ENCODE measurements at regions not wholly inside any gene's neighbourhood (a gene's known extent, or its start where the extent isn't known, plus 50 kb on each side); places are given as distances from the start of the nearest gene placed in this dataset.
A peak's percentile ranks its signal among the peaks of the same experiment; 100 is the strongest.
"Not testable (repeated sequence)": the region's sequence is repeated elsewhere in the genome, so short reads cannot be mapped to it uniquely, and the experiment has no call there.

- no peaks in the 10 kb centered on the region for H3K27me3 ChIP-seq (ENCODE audit: insufficient read depth, low read length)
- no peak overlapping the region for H2BK120ac ChIP-seq (ENCODE audit: insufficient read depth, low read length, poor library complexity)
- H3K36me3 ChIP-seq (ENCODE audit: control insufficient read depth in 1 of 2, insufficient read depth in 2 of 2, low read length in 2 of 2): no peaks in the 10 kb centered on the region
- H4K12ac ChIP-seq (ENCODE audit: low read depth, low read length): no peak overlapping the region
- no CpG with 5 or more reads among the region's 1 CpG for WGBS (ENCODE audit: extremely low coverage, insufficient coverage, insufficient read length)
- no peak overlapping the region for H3K18ac ChIP-seq (ENCODE audit: low read length)
- no peak overlapping the region for H3K4me2 ChIP-seq (ENCODE audit: low read length)
- H3K9ac ChIP-seq (ENCODE audit: low read length): no peak overlapping the region
- no peak overlapping the region for H3K27ac ChIP-seq (ENCODE audit: low read depth, low read length)
- H3K4ac ChIP-seq (ENCODE audit: low read depth, low read length): no peak overlapping the region
- no peaks in the 10 kb centered on the region for H3K79me2 ChIP-seq (ENCODE audit: control insufficient read depth, insufficient read depth, low read length, poor library complexity)
- no peak overlapping the region for H2BK12ac ChIP-seq (ENCODE audit: low read length)
- H4K8ac ChIP-seq (ENCODE audit: low read depth, low read length): no peak overlapping the region
- H2AK5ac ChIP-seq (ENCODE audit: low read length): no peak overlapping the region
- no peak overlapping the region for H2AFZ ChIP-seq (ENCODE audit: insufficient read depth, low read length, poor library complexity)
- H2BK5ac ChIP-seq (ENCODE audit: low read depth, low read length, poor library complexity): no peak overlapping the region
- no peak overlapping the region for H3K14ac ChIP-seq (ENCODE audit: low read length)
- no peak overlapping the region for H3K23ac ChIP-seq (ENCODE audit: low read length)
- DNase-seq: peak in 1 of 2 donors; percentile 38
- no peak overlapping the region for H4K91ac ChIP-seq (ENCODE audit: low read depth, low read length)
- no peaks in the 10 kb centered on the region for H3K9me3 ChIP-seq (ENCODE audit: insufficient read depth, low read depth, low read length)
- no peaks in the 10 kb centered on the region for H3K4me1 ChIP-seq (ENCODE audit: control insufficient read depth in 1 of 2, insufficient read depth in 2 of 2, low read length in 2 of 2)
- H3K79me1 ChIP-seq (ENCODE audit: low read length): no peaks in the 10 kb centered on the region
- no peak overlapping the region for H3K4me3 ChIP-seq (ENCODE audit: low read depth, low read length)
Observed at GRCh38 chr9:104227108-104227507, 133.0 kb downstream of the SMC2 start.

- H3K9ac ChIP-seq (ENCODE audit: low read length): no peak overlapping the region
- no peak overlapping the region for H3K4me3 ChIP-seq (ENCODE audit: low read depth, low read length)
- H3K4me2 ChIP-seq (ENCODE audit: low read length): no peak overlapping the region
- no peak overlapping the region for H4K91ac ChIP-seq (ENCODE audit: low read depth, low read length)
- H2AFZ ChIP-seq (ENCODE audit: insufficient read depth, low read length, poor library complexity): no peak overlapping the region
- no peaks in the 10 kb centered on the region for H3K79me1 ChIP-seq (ENCODE audit: low read length)
- no peaks in the 10 kb centered on the region for H3K36me3 ChIP-seq (ENCODE audit: control insufficient read depth in 1 of 2, insufficient read depth in 2 of 2, low read length in 2 of 2)
- no peak overlapping the region for H2BK12ac ChIP-seq (ENCODE audit: low read length)
- H3K14ac ChIP-seq (ENCODE audit: low read length): no peak overlapping the region
- H3K4ac ChIP-seq (ENCODE audit: low read depth, low read length): no peak overlapping the region
- H2BK120ac ChIP-seq (ENCODE audit: insufficient read depth, low read length, poor library complexity): no peak overlapping the region
- H2BK5ac ChIP-seq (ENCODE audit: low read depth, low read length, poor library complexity): no peak overlapping the region
- DNase-seq: peak; percentile 1 to 38
- no peak overlapping the region for H3K18ac ChIP-seq (ENCODE audit: low read length)
- no peak overlapping the region for H3K23ac ChIP-seq (ENCODE audit: low read length)
- H3K4me1 ChIP-seq (ENCODE audit: control insufficient read depth in 1 of 2, insufficient read depth in 2 of 2, low read length in 2 of 2): no peaks in the 10 kb centered on the region
- no peaks in the 10 kb centered on the region for H3K27me3 ChIP-seq (ENCODE audit: insufficient read depth, low read length)
- H3K9me3 ChIP-seq (ENCODE audit: insufficient read depth, low read depth, low read length): peaks cover 2% of the 10 kb centered on the region
- no peak overlapping the region for H2AK5ac ChIP-seq (ENCODE audit: low read length)
- no peak overlapping the region for H4K8ac ChIP-seq (ENCODE audit: low read depth, low read length)
- H3K27ac ChIP-seq (ENCODE audit: low read depth, low read length): no peak overlapping the region
- no peaks in the 10 kb centered on the region for H3K79me2 ChIP-seq (ENCODE audit: control insufficient read depth, insufficient read depth, low read length, poor library complexity)
- H4K12ac ChIP-seq (ENCODE audit: low read depth, low read length): no peak overlapping the region
Observed at GRCh38 chr9:104232781-104233341, 138.8 kb downstream of the SMC2 start.

- Histone ChIP-seq H2BK12ac (ENCODE audit: low read length) (no peak overlapping the region), H2BK5ac (ENCODE audit: low read depth, low read length, poor library complexity) (no peak overlapping the region), H2AFZ (ENCODE audit: insufficient read depth, low read length, poor library complexity) (no peak overlapping the region), H3K4me3 (ENCODE audit: low read depth, low read length) (no peak overlapping the region), H3K4me2 (ENCODE audit: low read length) (no peak overlapping the region), H3K27me3 (ENCODE audit: insufficient read depth, low read length) (no peaks in the 10 kb centered on the region), H2BK120ac (ENCODE audit: insufficient read depth, low read length, poor library complexity) (no peak overlapping the region), H2AK5ac (ENCODE audit: low read length) (no peak overlapping the region), H3K36me3 (ENCODE audit: control insufficient read depth in 1 of 2, insufficient read depth in 2 of 2, low read length in 2 of 2) (no peaks in the 10 kb centered on the region), H4K91ac (ENCODE audit: low read depth, low read length) (no peak overlapping the region), H3K79me1 (ENCODE audit: low read length) (no peaks in the 10 kb centered on the region), H3K23ac (ENCODE audit: low read length) (no peak overlapping the region), H3K4ac (ENCODE audit: low read depth, low read length) (no peak overlapping the region), H4K8ac (ENCODE audit: low read depth, low read length) (no peak overlapping the region), H3K14ac (ENCODE audit: low read length) (no peak overlapping the region), H3K79me2 (ENCODE audit: control insufficient read depth, insufficient read depth, low read length, poor library complexity) (no peaks in the 10 kb centered on the region), H3K9ac (ENCODE audit: low read length) (no peak overlapping the region), H3K9me3 (ENCODE audit: insufficient read depth, low read depth, low read length) (peaks cover 2% of the 10 kb centered on the region), H4K12ac (ENCODE audit: low read depth, low read length) (no peak overlapping the region), H3K4me1 (ENCODE audit: control insufficient read depth in 1 of 2, insufficient read depth in 2 of 2, low read length in 2 of 2) (no peaks in the 10 kb centered on the region), H3K27ac (ENCODE audit: low read depth, low read length) (no peak overlapping the region), H3K18ac (ENCODE audit: low read length) (no peak overlapping the region)
- whole genome bisulfite sequencing (ENCODE audit: extremely low coverage, insufficient coverage, insufficient read length): no CpG with 5 or more reads among the region's 2 CpGs
- DNase-seq: no peak
Observed at GRCh38 chr9:104233366-104233765, 139.3 kb downstream of the SMC2 start.

- not testable (repeated sequence) for H3K4me3 ChIP-seq (ENCODE audit: low read depth, low read length); H3K36me3 ChIP-seq (ENCODE audit: control insufficient read depth in 1 of 2, insufficient read depth in 2 of 2, low read length in 2 of 2); H4K91ac ChIP-seq (ENCODE audit: low read depth, low read length); H2AFZ ChIP-seq (ENCODE audit: insufficient read depth, low read length, poor library complexity); H3K4me2 ChIP-seq (ENCODE audit: low read length); H4K12ac ChIP-seq (ENCODE audit: low read depth, low read length); H3K79me2 ChIP-seq (ENCODE audit: control insufficient read depth, insufficient read depth, low read length, poor library complexity); DNase-seq; H3K18ac ChIP-seq (ENCODE audit: low read length); H2BK12ac ChIP-seq (ENCODE audit: low read length); H3K27me3 ChIP-seq (ENCODE audit: insufficient read depth, low read length); H3K79me1 ChIP-seq (ENCODE audit: low read length); H3K23ac ChIP-seq (ENCODE audit: low read length); H2AK5ac ChIP-seq (ENCODE audit: low read length); H4K8ac ChIP-seq (ENCODE audit: low read depth, low read length); H3K9me3 ChIP-seq (ENCODE audit: insufficient read depth, low read depth, low read length); H3K9ac ChIP-seq (ENCODE audit: low read length); H3K14ac ChIP-seq (ENCODE audit: low read length); H3K4me1 ChIP-seq (ENCODE audit: control insufficient read depth in 1 of 2, insufficient read depth in 2 of 2, low read length in 2 of 2); H2BK120ac ChIP-seq (ENCODE audit: insufficient read depth, low read length, poor library complexity); H2BK5ac ChIP-seq (ENCODE audit: low read depth, low read length, poor library complexity); H3K4ac ChIP-seq (ENCODE audit: low read depth, low read length); H3K27ac ChIP-seq (ENCODE audit: low read depth, low read length)
- no CpG with 5 or more reads among the region's 45 CpGs for WGBS (ENCODE audit: extremely low coverage, insufficient coverage, insufficient read length)
Observed at GRCh38 chr9:104234632-104235337, 140.7 kb downstream of the SMC2 start.

All from trophoblast cell (in vitro differentiated cells and primary cell).